Body of pancreas (tissue), 4 donors: ENCODE measurements at regions not wholly inside any gene's neighbourhood (a gene's known extent, or its start where the extent isn't known, plus 50 kb on each side); places are given as distances from the start of the nearest gene placed in this dataset.

Source experiments
- POLR2A ChIP-seq, 3 donors: fragments of 450-650 bp; IDR thresholded peaks; one replicate each; pipeline ENCODE4 v1.6.1; 2016; ENCODE audit warnings: antibody characterized with exemption in 3 of 3, mild to moderate bottlenecking in 2 of 3
- TF ChIP-seq, protein P1 (sequence below), 7 experiments: fragments of 450-650 bp in 4 of 7; fragments of 200-600 bp in 3 of 7; sonication (generic) in 3 of 7; IDR thresholded peaks; one replicate each; pipeline ENCODE4 v1.5.1; 2016 to 2019; ENCODE audit warnings: antibody characterized with exemption in 7 of 7

DNA sequence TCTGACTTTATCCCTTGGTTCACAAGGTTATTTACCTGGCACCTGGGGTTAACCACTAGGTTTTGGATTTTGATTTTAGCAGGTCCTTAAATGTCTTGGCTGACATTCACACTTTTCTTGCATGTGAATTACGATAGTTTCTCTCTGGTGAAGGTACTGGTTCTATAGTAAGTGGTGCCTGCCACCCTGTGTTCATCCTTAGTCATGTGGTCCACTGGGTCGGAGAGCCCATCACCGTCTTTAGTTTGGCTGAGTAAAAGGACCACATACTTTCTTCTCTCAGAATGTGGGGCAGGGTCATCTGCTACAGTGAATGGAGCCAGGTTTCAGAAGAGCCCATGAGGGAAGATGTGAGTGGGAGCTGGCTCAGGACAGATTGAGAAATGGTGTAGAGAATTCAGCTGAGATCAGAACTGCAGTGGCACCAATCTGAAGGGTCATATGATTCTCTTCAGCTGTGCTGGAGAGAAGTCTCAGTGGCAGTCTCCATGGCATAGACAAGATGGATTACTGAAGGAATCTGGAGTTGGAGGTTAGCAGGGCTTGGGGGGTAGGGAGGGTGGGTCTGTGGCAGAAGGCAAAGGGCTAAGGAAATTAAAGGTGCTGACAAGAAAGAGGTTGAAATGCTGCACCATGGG, 310.4 kb downstream of the GPAT3 start:
- TF ChIP-seq, protein P1, sequence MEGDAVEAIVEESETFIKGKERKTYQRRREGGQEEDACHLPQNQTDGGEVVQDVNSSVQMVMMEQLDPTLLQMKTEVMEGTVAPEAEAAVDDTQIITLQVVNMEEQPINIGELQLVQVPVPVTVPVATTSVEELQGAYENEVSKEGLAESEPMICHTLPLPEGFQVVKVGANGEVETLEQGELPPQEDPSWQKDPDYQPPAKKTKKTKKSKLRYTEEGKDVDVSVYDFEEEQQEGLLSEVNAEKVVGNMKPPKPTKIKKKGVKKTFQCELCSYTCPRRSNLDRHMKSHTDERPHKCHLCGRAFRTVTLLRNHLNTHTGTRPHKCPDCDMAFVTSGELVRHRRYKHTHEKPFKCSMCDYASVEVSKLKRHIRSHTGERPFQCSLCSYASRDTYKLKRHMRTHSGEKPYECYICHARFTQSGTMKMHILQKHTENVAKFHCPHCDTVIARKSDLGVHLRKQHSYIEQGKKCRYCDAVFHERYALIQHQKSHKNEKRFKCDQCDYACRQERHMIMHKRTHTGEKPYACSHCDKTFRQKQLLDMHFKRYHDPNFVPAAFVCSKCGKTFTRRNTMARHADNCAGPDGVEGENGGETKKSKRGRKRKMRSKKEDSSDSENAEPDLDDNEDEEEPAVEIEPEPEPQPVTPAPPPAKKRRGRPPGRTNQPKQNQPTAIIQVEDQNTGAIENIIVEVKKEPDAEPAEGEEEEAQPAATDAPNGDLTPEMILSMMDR (IDR thresholded peaks at IDR 0.05), result no peak
- no peak for TF ChIP-seq POLR2A (IDR thresholded peaks at IDR 0.05)
